ENCODE measurements at regions not wholly inside any gene's neighbourhood (a gene's known extent, or its start where the extent isn't known, plus 50 kb on each side); places are given as distances from the start of the nearest gene placed in this dataset.
"Not testable (repeated sequence)": the region's sequence is repeated elsewhere in the genome, so short reads cannot be mapped to it uniquely, and the experiment has no call there.

- no peak for DNase-seq (ENCODE audit: low read depth, low spot score)
- Histone ChIP-seq H3K36me3 (ENCODE audit: insufficient read depth, low read length) (no peaks in the 10 kb centered on the region), H3K9me3 (ENCODE audit: low read depth, low read length) (no peaks in the 10 kb centered on the region), H3K27ac (no peak overlapping the region), H3K4me3 (no peak overlapping the region), H3K9ac (ENCODE audit: insufficient read length) (no peak overlapping the region)
- TF ChIP-seq POLR2AphosphoS5 (IDR thresholded peaks at IDR 0.05; ENCODE audit: borderline replicate concordance, low read depth, low read length) (no peak), FOXP2 (optimal IDR thresholded peaks at IDR 0.05; ENCODE audit: control extremely low read depth, extremely low read length, insufficient read depth) (no peak), EZH2 (IDR thresholded peaks at IDR 0.05) (no peak)
Observed at GRCh38 chr5:85538362-85538761, 1079.4 kb upstream of the COX7C start.

DNA sequence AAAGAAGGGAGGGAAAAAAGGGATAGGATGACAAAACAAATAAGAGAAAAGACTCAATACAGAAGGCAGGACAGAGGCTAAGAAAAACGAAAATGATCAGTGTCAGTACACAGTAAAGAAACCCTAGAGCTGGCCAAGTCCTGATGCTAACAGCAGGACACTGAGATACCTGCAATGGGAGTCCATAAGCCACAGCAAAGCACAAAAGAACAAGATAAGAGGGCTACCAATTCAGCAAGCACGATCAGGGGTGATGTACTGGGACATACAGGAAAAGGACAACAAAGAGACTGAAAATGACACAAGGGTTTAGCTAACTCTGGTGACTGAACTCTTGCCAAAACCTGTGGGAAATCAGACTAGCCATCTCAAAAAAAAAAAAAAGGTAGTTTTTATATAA is 1072.6 kb upstream of the COX7C start:
- Histone ChIP-seq H3K4me3 (no peak overlapping the region), H3K9me3 (ENCODE audit: low read depth, low read length) (no peaks in the 10 kb centered on the region), H3K27ac (no peak overlapping the region), H3K9ac (ENCODE audit: insufficient read length) (no peak overlapping the region), H3K36me3 (ENCODE audit: insufficient read depth, low read length) (no peaks in the 10 kb centered on the region)
- no peak for DNase-seq (ENCODE audit: low read depth, low spot score)
- TF ChIP-seq POLR2AphosphoS5 (IDR thresholded peaks at IDR 0.05; ENCODE audit: borderline replicate concordance, low read depth, low read length) (no peak), EZH2 (IDR thresholded peaks at IDR 0.05) (no peak), FOXP2 (optimal IDR thresholded peaks at IDR 0.05; ENCODE audit: control extremely low read depth, extremely low read length, insufficient read depth) (no peak)

- no peak overlapping the region for H3K9ac ChIP-seq (ENCODE audit: insufficient read length)
- peaks cover 8% of the 10 kb centered on the region; the same call in 1 of the 2 replicates for H3K9me3 ChIP-seq (ENCODE audit: low read depth, low read length)
- H3K4me3 ChIP-seq: no peak overlapping the region
- TF ChIP-seq POLR2AphosphoS5 (IDR thresholded peaks at IDR 0.05; ENCODE audit: borderline replicate concordance, low read depth, low read length): no peak
- no peak overlapping the region for H3K27ac ChIP-seq
- DNase-seq (ENCODE audit: low read depth, low spot score): no peak
- H3K36me3 ChIP-seq (ENCODE audit: insufficient read depth, low read length): no peaks in the 10 kb centered on the region
Observed at GRCh38 chr5:85549229-85549628, 1068.5 kb upstream of the COX7C start.

DNA sequence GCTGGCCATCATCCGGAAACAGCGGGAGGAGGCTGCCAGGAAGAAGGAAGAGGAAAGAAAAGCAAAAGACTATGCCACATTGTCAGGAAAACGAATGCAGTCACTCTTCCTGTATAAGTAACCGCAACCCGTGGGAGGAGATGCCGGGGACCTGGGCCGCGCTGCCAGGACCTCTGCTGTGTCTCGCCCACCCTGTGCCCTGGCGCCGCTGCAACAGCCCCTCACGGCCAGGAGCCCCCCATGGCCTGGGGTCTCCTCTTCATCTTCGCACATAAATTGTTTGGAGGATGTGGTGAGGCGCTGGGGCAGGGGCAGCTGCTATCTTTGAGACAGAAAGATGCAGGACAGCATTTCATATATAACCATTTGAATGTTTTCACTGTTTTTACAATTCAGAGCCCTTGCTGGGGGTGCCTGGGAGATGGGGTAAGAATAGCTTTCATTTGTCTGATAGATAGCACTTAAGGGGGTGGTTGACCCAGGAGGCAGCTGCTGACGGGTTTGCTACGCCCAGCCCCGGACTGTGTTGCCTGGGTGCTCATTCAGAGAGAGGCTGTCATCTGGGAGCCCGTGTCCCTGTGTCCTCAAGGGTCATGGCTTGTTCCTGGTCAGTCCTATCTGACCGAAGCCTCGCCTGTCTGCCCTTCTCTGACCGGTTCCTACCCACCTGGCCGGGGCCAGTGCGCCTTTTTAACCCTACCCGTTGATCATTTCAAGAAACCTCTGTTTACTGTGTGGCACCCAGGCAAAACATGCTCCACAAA is 1067.7 kb upstream of the COX7C start:
- H3K36me3 ChIP-seq (ENCODE audit: insufficient read depth, low read length): no peaks in the 10 kb centered on the region
- TF ChIP-seq POLR2AphosphoS5 (IDR thresholded peaks at IDR 0.05; ENCODE audit: borderline replicate concordance, low read depth, low read length): no peak
- TF ChIP-seq EZH2 (IDR thresholded peaks at IDR 0.05): no peak
- no peak for TF ChIP-seq FOXP2 (optimal IDR thresholded peaks at IDR 0.05; ENCODE audit: control extremely low read depth, extremely low read length, insufficient read depth)

DNA sequence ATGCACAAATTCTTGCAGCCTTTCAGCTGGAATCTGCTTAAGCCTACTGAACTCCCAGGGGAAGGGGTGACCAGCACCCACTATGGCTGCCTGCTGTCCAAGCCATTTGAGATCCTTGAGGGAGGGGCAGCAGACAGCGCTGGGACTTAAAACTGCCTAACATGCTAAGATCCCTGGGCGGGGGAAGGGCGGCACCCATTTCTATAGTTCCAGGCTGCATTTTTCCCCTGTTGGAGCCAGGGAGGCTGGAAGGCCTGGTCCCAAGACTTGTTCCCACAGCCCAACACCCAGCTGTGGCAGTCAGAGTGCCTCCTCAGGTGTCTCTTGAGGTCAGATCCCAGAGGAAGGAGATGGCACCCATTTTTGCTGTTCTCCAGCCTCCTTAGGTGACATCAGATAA is 1061.3 kb upstream of the COX7C start:
- Histone ChIP-seq H3K4me3 (no peak overlapping the region), H3K27ac (no peak overlapping the region), H3K9me3 (ENCODE audit: low read depth, low read length) (peaks cover 4% of the 10 kb centered on the region; the same call in 1 of the 2 replicates), H3K9ac (ENCODE audit: insufficient read length) (no peak overlapping the region), H3K36me3 (ENCODE audit: insufficient read depth, low read length) (no peaks in the 10 kb centered on the region)
- no peak for DNase-seq (ENCODE audit: low read depth, low spot score)
- TF ChIP-seq POLR2AphosphoS5 (IDR thresholded peaks at IDR 0.05; ENCODE audit: borderline replicate concordance, low read depth, low read length) (no peak), FOXP2 (optimal IDR thresholded peaks at IDR 0.05; ENCODE audit: control extremely low read depth, extremely low read length, insufficient read depth) (no peak), EZH2 (IDR thresholded peaks at IDR 0.05) (no peak)

More for the DNA sequence above, 1067.7 kb upstream of the COX7C start:
- no peak for DNase-seq (ENCODE audit: low read depth, low spot score)
- H3K4me3 ChIP-seq: no peak overlapping the region
- H3K9ac ChIP-seq (ENCODE audit: insufficient read length): no peak overlapping the region
- peaks cover 8% of the 10 kb centered on the region; the same call in 1 of the 2 replicates for H3K9me3 ChIP-seq (ENCODE audit: low read depth, low read length)
- no peak overlapping the region for H3K27ac ChIP-seq

DNA sequence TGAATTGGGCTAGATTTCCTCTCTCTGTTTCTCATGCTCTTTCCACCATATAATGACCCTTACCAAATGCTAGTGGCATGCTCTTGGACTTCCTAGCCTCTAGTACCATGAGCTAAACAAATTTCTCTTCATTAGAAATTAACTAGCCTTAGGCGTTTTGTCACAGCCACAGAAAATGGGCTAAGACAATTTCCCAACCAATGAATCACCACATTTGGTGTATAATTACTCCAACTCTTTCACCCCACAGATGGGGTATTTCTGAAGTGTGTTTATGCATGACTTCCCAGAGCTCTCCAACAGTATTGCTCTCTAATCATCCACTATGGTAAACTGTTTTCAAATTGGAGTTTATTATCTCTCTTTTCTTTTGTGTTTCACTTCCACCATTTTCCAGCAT is 1041.1 kb upstream of the COX7C start:
- H3K27ac ChIP-seq: no peak overlapping the region

DNA sequence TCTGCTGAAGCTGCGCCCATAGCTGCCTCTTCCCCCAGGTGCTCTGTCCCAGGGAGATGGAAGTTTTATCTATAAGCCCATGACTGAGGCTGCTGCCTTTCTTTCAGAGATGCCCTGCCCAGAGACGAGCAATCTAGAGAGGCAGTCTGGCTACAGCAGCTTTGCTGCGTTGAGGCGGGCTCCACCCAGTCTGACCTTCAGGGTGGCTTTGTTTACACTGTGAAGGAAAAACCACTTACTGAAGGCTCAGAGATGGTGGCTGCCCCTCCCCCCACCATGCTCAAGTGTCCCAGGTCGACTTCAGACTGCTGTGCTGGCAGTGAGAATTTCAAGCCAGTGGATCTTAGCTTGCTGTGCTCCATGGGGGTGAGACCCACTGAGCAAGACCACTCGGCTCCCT is 1029.9 kb upstream of the COX7C start:
- not testable (repeated sequence) for H3K27ac ChIP-seq

More for the DNA sequence above, 1041.1 kb upstream of the COX7C start:
- no peak overlapping the region for H3K4me3 ChIP-seq
- TF ChIP-seq FOXP2 (optimal IDR thresholded peaks at IDR 0.05; ENCODE audit: control extremely low read depth, extremely low read length, insufficient read depth): no peak
- no peak for TF ChIP-seq POLR2AphosphoS5 (IDR thresholded peaks at IDR 0.05; ENCODE audit: borderline replicate concordance, low read depth, low read length)
- no peak for DNase-seq (ENCODE audit: low read depth, low spot score)
- no peaks in the 10 kb centered on the region for H3K9me3 ChIP-seq (ENCODE audit: low read depth, low read length)
- no peaks in the 10 kb centered on the region for H3K36me3 ChIP-seq (ENCODE audit: insufficient read depth, low read length)
- no peak overlapping the region for H3K9ac ChIP-seq (ENCODE audit: insufficient read length)

DNA sequence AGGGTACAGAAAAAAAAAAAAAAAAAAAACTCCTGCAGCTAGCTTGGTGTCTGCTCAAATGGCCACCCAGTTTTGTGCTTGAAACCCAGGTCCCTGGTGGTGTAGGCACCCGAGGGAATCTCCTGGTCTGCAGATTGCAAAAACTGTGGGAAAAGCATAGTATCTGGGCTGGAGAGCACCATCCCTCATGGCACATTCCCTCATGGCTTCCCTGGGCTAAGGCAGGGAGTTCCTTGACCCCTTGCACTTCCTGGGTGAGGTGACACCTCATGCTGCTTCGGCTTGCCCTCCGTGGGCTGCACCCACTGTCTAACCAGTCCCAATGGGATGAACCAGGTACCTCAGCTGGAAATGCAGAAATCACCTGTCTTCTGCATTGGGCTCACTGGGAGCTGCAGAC is 1029.5 kb upstream of the COX7C start:
- H3K27ac ChIP-seq; DNase-seq (ENCODE audit: low read depth, low spot score); H3K9ac ChIP-seq (ENCODE audit: insufficient read length); H3K9me3 ChIP-seq (ENCODE audit: low read depth, low read length); H3K36me3 ChIP-seq (ENCODE audit: insufficient read depth, low read length); H3K4me3 ChIP-seq: not testable (repeated sequence)

More for the DNA sequence above, 1029.9 kb upstream of the COX7C start:
- H3K4me3 ChIP-seq; H3K9ac ChIP-seq (ENCODE audit: insufficient read length); H3K9me3 ChIP-seq (ENCODE audit: low read depth, low read length); H3K36me3 ChIP-seq (ENCODE audit: insufficient read depth, low read length); DNase-seq (ENCODE audit: low read depth, low spot score): not testable (repeated sequence)

GRCh38 chr5:85590764-85591163 is 1027.0 kb upstream of the COX7C start:
- Histone ChIP-seq H3K36me3 (ENCODE audit: insufficient read depth, low read length) (no peaks in the 10 kb centered on the region), H3K4me3 (no peak overlapping the region), H3K27ac (no peak overlapping the region), H3K9me3 (ENCODE audit: low read depth, low read length) (peaks cover 3% of the 10 kb centered on the region; the same call in 1 of the 2 replicates), H3K9ac (ENCODE audit: insufficient read length) (no peak overlapping the region)
- TF ChIP-seq FOXP2 (optimal IDR thresholded peaks at IDR 0.05; ENCODE audit: control extremely low read depth, extremely low read length, insufficient read depth): no peak
- no peak for TF ChIP-seq EZH2 (IDR thresholded peaks at IDR 0.05)
- TF ChIP-seq POLR2AphosphoS5 (IDR thresholded peaks at IDR 0.05; ENCODE audit: borderline replicate concordance, low read depth, low read length): no peak
- no peak for DNase-seq (ENCODE audit: low read depth, low spot score)
